Kidney (tissue), 13 donors: ENCODE measurements at regions not wholly inside any gene's neighbourhood (a gene's known extent, or its start where the extent isn't known, plus 50 kb on each side); places are given as distances from the start of the nearest gene placed in this dataset.

Experiments used
- DNase-seq, 5 donors: peaks; one replicate each; pipeline ENCODE4 v3.0.0-alpha.2; 2013 to 2020
- FAIRE-seq: peaks from 2 replicates; lab custom pipeline; 2012; peaks lifted over from hg19 to GRCh38; lab: Jason Lieb, UNC
- H3K27ac ChIP-seq, 2 donors: one replicate each; pipeline ENCODE4 v1.7.0; 2013; ENCODE audit warnings: low read depth in 2 of 2, low read length in 2 of 2, inconsistent platforms in 1 of 2
- H3K27me3 ChIP-seq: one replicate; pipeline ENCODE4 v1.7.1; 2013; ENCODE audit warnings: low read length, inconsistent platforms; ENCODE audit not compliant: control insufficient read depth, insufficient read depth
- H3K36me3 ChIP-seq, 3 donors: one replicate each; pipeline versions ENCODE4 v1.7.0 to v1.7.1; 2013; ENCODE audit warnings: low read length in 3 of 3, control low read depth in 1 of 3, inconsistent platforms in 1 of 3; ENCODE audit not compliant: insufficient read depth in 3 of 3, control insufficient read depth in 2 of 3
- H3K4me1 ChIP-seq, 3 donors: one replicate each; pipeline versions ENCODE4 v1.7.0 to v1.7.1; 2013; ENCODE audit warnings: low read length in 3 of 3, inconsistent platforms in 1 of 3, low read depth in 1 of 3; ENCODE audit not compliant: control insufficient read depth in 2 of 3, insufficient read depth in 2 of 3
- H3K4me3 ChIP-seq, 3 donors: one replicate each; pipeline versions ENCODE4 v1.7.0 to v1.8.1; 2013; ENCODE audit warnings: low read length in 3 of 3, control low read depth in 1 of 3, inconsistent platforms in 1 of 3
- H3K9ac ChIP-seq, 3 donors: one replicate each; pipeline versions ENCODE4 v1.7.0 to v1.7.1; 2013; ENCODE audit warnings: low read length in 3 of 3, control low read depth in 1 of 3, inconsistent platforms in 1 of 3
- H3K9me3 ChIP-seq, 3 donors: one replicate each; pipeline versions ENCODE4 v1.7.0 to v1.7.1; 2013; ENCODE audit warnings: low read length in 3 of 3, control low read depth in 1 of 3, inconsistent platforms in 1 of 3; ENCODE audit not compliant: control insufficient read depth in 2 of 3, insufficient read depth in 1 of 3
- intact Hi-C: fragments of 100-400 bp; cut with DNase I; formaldehyde crosslinking; loops from one replicate; pipeline ENCODE4 v1.11.1; 2022
- TF ChIP-seq, protein P1 (sequence below): IDR thresholded peaks from 3 replicates; pipeline ENCODE4 v1.5.1; 2012; ENCODE audit warnings: mild to moderate bottlenecking, moderate library complexity, borderline replicate concordance; ENCODE audit not compliant: insufficient read depth; ENCODE audit errors: extremely low read depth
- donor health status: control.
- donor health status: control.
- donor health status: control.
- donor health status: control.
- donor health status: control.
- donor health status: DM: yes; HTN: yes; CAD: no.
- donor health status: Normal renal cell carcinoma (clear cell type).

- Histone ChIP-seq H3K4me1 (peaks cover 0 to 1% (median 0%) of the 10 kb centered on the region in 3 donors), H3K27me3 (no peaks in the 10 kb centered on the region), H3K27ac (no peak overlapping the region), H3K9me3 (no peaks in the 10 kb centered on the region), H3K9ac (no peak overlapping the region), H3K4me3 (no peak overlapping the region), H3K36me3 (no peaks in the 10 kb centered on the region)
- intact Hi-C loops, result no loop called here
- TF ChIP-seq, protein P1, sequence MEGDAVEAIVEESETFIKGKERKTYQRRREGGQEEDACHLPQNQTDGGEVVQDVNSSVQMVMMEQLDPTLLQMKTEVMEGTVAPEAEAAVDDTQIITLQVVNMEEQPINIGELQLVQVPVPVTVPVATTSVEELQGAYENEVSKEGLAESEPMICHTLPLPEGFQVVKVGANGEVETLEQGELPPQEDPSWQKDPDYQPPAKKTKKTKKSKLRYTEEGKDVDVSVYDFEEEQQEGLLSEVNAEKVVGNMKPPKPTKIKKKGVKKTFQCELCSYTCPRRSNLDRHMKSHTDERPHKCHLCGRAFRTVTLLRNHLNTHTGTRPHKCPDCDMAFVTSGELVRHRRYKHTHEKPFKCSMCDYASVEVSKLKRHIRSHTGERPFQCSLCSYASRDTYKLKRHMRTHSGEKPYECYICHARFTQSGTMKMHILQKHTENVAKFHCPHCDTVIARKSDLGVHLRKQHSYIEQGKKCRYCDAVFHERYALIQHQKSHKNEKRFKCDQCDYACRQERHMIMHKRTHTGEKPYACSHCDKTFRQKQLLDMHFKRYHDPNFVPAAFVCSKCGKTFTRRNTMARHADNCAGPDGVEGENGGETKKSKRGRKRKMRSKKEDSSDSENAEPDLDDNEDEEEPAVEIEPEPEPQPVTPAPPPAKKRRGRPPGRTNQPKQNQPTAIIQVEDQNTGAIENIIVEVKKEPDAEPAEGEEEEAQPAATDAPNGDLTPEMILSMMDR, result no peak
- no peak for FAIRE-seq
- peak in 1 of 5 donors; percentile 15 for DNase-seq
Observed at GRCh38 chr14:26191123-26191522, 406.7 kb downstream of the NOVA1 start.

DNA sequence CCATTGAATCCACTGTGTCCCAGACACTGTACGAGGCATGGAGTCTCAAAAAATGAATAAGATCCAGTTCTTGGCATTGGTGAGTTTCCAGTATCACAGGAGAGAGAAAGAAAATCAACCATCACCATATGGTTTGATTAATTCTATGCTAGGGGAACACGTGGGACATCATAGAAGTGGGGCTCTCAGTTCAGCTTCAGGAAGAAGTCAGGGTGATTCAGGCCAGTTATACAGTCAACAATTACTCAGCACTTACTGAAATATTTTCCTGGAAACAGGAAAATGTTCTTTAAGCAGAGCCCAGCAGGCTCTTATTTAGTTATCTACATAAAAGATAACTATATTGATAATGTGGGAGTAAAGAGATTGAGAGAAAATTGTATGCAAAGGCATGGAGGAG lies 407.2 kb downstream of the NOVA1 start:
- H3K9me3 ChIP-seq, result no peaks in the 10 kb centered on the region
- TF ChIP-seq, protein P1, result no peak
- no peak overlapping the region for H3K4me3 ChIP-seq
- DNase-seq (no peak), FAIRE-seq (no peak)
- H3K36me3 ChIP-seq, result no peaks in the 10 kb centered on the region
- H3K27ac ChIP-seq, result no peak overlapping the region
- intact Hi-C loops, result no loop called here
- H3K4me1 ChIP-seq, result no peaks in the 10 kb centered on the region
- H3K9ac ChIP-seq, result no peak overlapping the region
- H3K27me3 ChIP-seq, result no peaks in the 10 kb centered on the region

DNA sequence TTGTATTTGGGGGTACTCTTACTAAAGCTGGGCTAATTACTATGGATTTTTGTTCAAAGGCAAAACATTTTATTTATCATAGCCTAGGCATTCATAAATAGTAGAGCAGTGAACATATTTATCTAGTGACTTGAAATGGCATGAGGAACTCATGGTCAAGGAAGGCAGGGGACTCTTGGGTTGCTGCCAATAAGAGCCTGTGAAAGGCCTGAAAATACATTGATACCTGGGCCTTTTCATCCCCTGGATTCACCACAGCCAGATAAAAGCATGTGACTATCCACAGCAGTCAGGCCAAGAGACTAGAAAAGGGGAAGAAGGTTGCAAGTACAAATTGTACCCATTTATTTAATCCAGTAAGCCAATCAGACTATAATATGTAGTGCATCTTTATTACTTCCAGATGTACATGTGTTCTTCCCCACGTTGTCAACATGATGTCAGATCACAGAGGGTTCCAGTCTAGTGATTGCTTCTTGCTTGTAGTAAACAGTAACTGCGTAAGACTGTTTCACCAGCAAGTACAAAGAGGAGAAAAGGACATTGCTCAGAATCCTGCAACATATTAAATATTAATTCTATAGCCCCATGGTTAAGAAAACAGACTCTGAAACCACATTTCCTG lies 409.7 kb downstream of the NOVA1 start:
- H3K27me3 ChIP-seq, result no peaks in the 10 kb centered on the region
- H3K36me3 ChIP-seq, result no peaks in the 10 kb centered on the region
- H3K27ac ChIP-seq, result no peak overlapping the region
- H3K9me3 ChIP-seq, result no peaks in the 10 kb centered on the region
- intact Hi-C loops, result no loop called here
- H3K4me3 ChIP-seq, result no peak overlapping the region
- DNase-seq, result no peak
- no peaks in the 10 kb centered on the region for H3K4me1 ChIP-seq
- no peak overlapping the region for H3K9ac ChIP-seq
- FAIRE-seq, result no peak
- TF ChIP-seq, protein P1, result no peak

- Histone ChIP-seq H3K4me1 (no peaks in the 10 kb centered on the region), H3K9ac (no peak overlapping the region), H3K36me3 (no peaks in the 10 kb centered on the region), H3K27ac (no peak overlapping the region), H3K4me3 (no peak overlapping the region), H3K9me3 (no peaks in the 10 kb centered on the region), H3K27me3 (no peaks in the 10 kb centered on the region)
- TF ChIP-seq, protein P1, result no peak
- intact Hi-C loops, result no loop called here
- no peak for DNase-seq
- FAIRE-seq, result no peak
Observed at GRCh38 chr14:26180221-26180620, 417.6 kb downstream of the NOVA1 start.
